ENCODE measurements at regions not wholly inside any gene's neighbourhood (a gene's known extent, or its start where the extent isn't known, plus 50 kb on each side); places are given as distances from the start of the nearest gene placed in this dataset.

- Mint-ChIP-seq H3K27ac (no peak overlapping the region), H3K4me1 (peaks cover 10% of the 10 kb centered on the region), H3K36me3 (ENCODE audit: low read depth) (peaks cover 16% of the 10 kb centered on the region), H3K9me3 (peaks cover 70% of the 10 kb centered on the region), H3K4me3 (no peak overlapping the region), H3K27me3 (ENCODE audit: low read depth, poor library complexity) (peaks cover 15% of the 10 kb centered on the region)
- no peak for DNase-seq
- no peak for TF ChIP-seq CTCF (IDR thresholded peaks at IDR 0.05)
Measured at GRCh38 chr20:37455659-37456058, 65.4 kb upstream of the NNAT start.

- peaks cover 70% of the 10 kb centered on the region for H3K9me3 Mint-ChIP-seq
- H3K4me1 Mint-ChIP-seq: peaks cover 10% of the 10 kb centered on the region
- no peak for DNase-seq
- TF ChIP-seq CTCF (IDR thresholded peaks at IDR 0.05): no peak
- peaks cover 16% of the 10 kb centered on the region for H3K36me3 Mint-ChIP-seq (ENCODE audit: low read depth)
- H3K27me3 Mint-ChIP-seq (ENCODE audit: low read depth, poor library complexity): peaks cover 15% of the 10 kb centered on the region
- no peak overlapping the region for H3K27ac Mint-ChIP-seq
- H3K4me3 Mint-ChIP-seq: no peak overlapping the region
Measured at GRCh38 chr20:37456948-37457347, 64.1 kb upstream of the NNAT start.

- H3K36me3 Mint-ChIP-seq (ENCODE audit: low read depth): peaks cover 16% of the 10 kb centered on the region
- no peak overlapping the region for H3K27ac Mint-ChIP-seq
Measured at GRCh38 chr20:37457921-37458320, 63.1 kb upstream of the NNAT start.

GRCh38 chr20:37458761-37459160 is 62.3 kb upstream of the NNAT start:
- no peak overlapping the region for H3K27ac Mint-ChIP-seq
- DNase-seq: no peak
- no peak overlapping the region for H3K4me3 Mint-ChIP-seq
- peaks cover 68% of the 10 kb centered on the region for H3K9me3 Mint-ChIP-seq
- H3K36me3 Mint-ChIP-seq (ENCODE audit: low read depth): peaks cover 16% of the 10 kb centered on the region
- H3K27me3 Mint-ChIP-seq (ENCODE audit: low read depth, poor library complexity): peaks cover 15% of the 10 kb centered on the region
- H3K4me1 Mint-ChIP-seq: peaks cover 7% of the 10 kb centered on the region
- no peak for TF ChIP-seq CTCF (IDR thresholded peaks at IDR 0.05)

More at GRCh38 chr20:37457921-37458320, 63.1 kb upstream of the NNAT start:
- Mint-ChIP-seq H3K9me3 (peaks cover 70% of the 10 kb centered on the region), H3K4me1 (peaks cover 10% of the 10 kb centered on the region), H3K27me3 (ENCODE audit: low read depth, poor library complexity) (peaks cover 15% of the 10 kb centered on the region), H3K4me3 (no peak overlapping the region)
- DNase-seq: no peak
- no peak for TF ChIP-seq CTCF (IDR thresholded peaks at IDR 0.05)

- Mint-ChIP-seq H3K27ac (no peak overlapping the region), H3K27me3 (ENCODE audit: low read depth, poor library complexity) (peaks cover 10% of the 10 kb centered on the region), H3K36me3 (ENCODE audit: low read depth) (peaks cover 16% of the 10 kb centered on the region), H3K4me1 (peaks cover 23% of the 10 kb centered on the region), H3K4me3 (no peak overlapping the region), H3K9me3 (peaks cover 41% of the 10 kb centered on the region)
- TF ChIP-seq CTCF (IDR thresholded peaks at IDR 0.05): no peak
- no peak for DNase-seq
Measured at GRCh38 chr20:37461405-37461804, 59.6 kb upstream of the NNAT start.

- Mint-ChIP-seq H3K27me3 (ENCODE audit: low read depth, poor library complexity) (peaks cover 6% of the 10 kb centered on the region), H3K27ac (no peak overlapping the region), H3K4me1 (peaks cover 27% of the 10 kb centered on the region), H3K4me3 (no peak overlapping the region), H3K9me3 (peaks cover 16% of the 10 kb centered on the region), H3K36me3 (ENCODE audit: low read depth) (peaks cover 8% of the 10 kb centered on the region)
- TF ChIP-seq CTCF (IDR thresholded peaks at IDR 0.05): no peak
- DNase-seq: no peak
Measured at GRCh38 chr20:37463726-37464494, 57.1 kb upstream of the NNAT start.
